GM23248 (cell line): ENCODE measurements at regions not wholly inside any gene's neighbourhood (a gene's known extent, or its start where the extent isn't known, plus 50 kb on each side); places are given as distances from the start of the nearest gene placed in this dataset.

Source experiments
- DNase-seq: peaks from one replicate; pipeline ENCODE4 v3.0.0-alpha.2; 2015
- H2AFZ ChIP-seq: fragments of 200-600 bp; sonication (generic); 2 replicates; pipeline ENCODE4 v1.6.1; 2016; ENCODE audit warnings: antibody characterized with exemption
- H3F3A ChIP-seq: fragments of 200-600 bp; sonication (generic); 2 replicates; pipeline ENCODE4 v1.6.1; 2016; ENCODE audit warnings: mild to moderate bottlenecking, antibody characterized with exemption, mixed run types; ENCODE audit not compliant: insufficient read depth
- H3K27ac ChIP-seq: fragments of 200-600 bp; sonication (generic); 2 replicates; pipeline ENCODE4 v1.5.1; 2016; ENCODE audit warnings: mild to moderate bottlenecking
- H3K27me3 ChIP-seq: fragments of 200-600 bp; sonication (generic); replicated peaks from 2 replicates; pipeline ENCODE4 v1.6.1; 2016; ENCODE audit warnings: mild to moderate bottlenecking; ENCODE audit not compliant: insufficient read depth
- H3K36me3 ChIP-seq: fragments of 200-600 bp; sonication (generic); 2 replicates; pipeline ENCODE4 v1.6.1; 2016; ENCODE audit warnings: low read depth, mild to moderate bottlenecking
- H3K4me1 ChIP-seq: fragments of 200-600 bp; sonication (generic); 2 replicates; pipeline ENCODE4 v1.6.1; 2016; ENCODE audit warnings: mild to moderate bottlenecking; ENCODE audit not compliant: insufficient read depth
- H3K4me2 ChIP-seq: fragments of 200-600 bp; sonication (generic); one replicate; pipeline ENCODE4 v1.6.1; 2016; ENCODE audit warnings: mild to moderate bottlenecking; ENCODE audit not compliant: unreplicated experiment
- H3K4me3 ChIP-seq: fragments of 200-600 bp; sonication (generic); 2 replicates; pipeline ENCODE4 v1.5.1; 2016; ENCODE audit warnings: mild to moderate bottlenecking
- H3K79me2 ChIP-seq: fragments of 200-600 bp; sonication (generic); 2 replicates; pipeline ENCODE4 v1.6.1; 2016; ENCODE audit warnings: mild to moderate bottlenecking; ENCODE audit not compliant: insufficient read depth
- H3K9ac ChIP-seq: fragments of 200-600 bp; sonication (generic); 2 replicates; pipeline ENCODE4 v1.6.1; 2016; ENCODE audit warnings: mild to moderate bottlenecking
- H3K9me2 ChIP-seq: fragments of 200-600 bp; sonication (generic); 2 replicates; pipeline ENCODE4 v1.6.1; 2016; ENCODE audit warnings: mixed run types, mild to moderate bottlenecking, moderate library complexity; ENCODE audit not compliant: insufficient read depth
- H3K9me3 ChIP-seq: fragments of 200-600 bp; sonication (generic); one replicate; pipeline ENCODE4 v1.6.1; 2017; ENCODE audit warnings: low read depth
- H4K20me1 ChIP-seq: fragments of 200-600 bp; sonication (generic); 2 replicates; pipeline ENCODE4 v1.6.0; 2016; ENCODE audit not compliant: insufficient read depth
- EZH2 ChIP-seq: fragments of 200-600 bp; sonication (generic); IDR thresholded peaks from 2 replicates; pipeline ENCODE4 v1.6.1; 2018; ENCODE audit warnings: antibody characterized with exemption, mild to moderate bottlenecking; ENCODE audit not compliant: insufficient read depth, poor library complexity, severe bottlenecking
- EZH2phosphoT487 ChIP-seq: fragments of 200-600 bp; sonication (generic); IDR thresholded peaks from 2 replicates; pipeline ENCODE4 v1.6.1; 2018; ENCODE audit warnings: antibody characterized with exemption, moderate library complexity, mild to moderate bottlenecking, low read depth; ENCODE audit not compliant: insufficient read depth
- WGBS, 2 experiments: methylation state at CpG; one replicate each; pipeline ENCODE4 v1.1.6; 2015 to 2017; ENCODE audit warnings: low lambda C conversion rate in 2 of 2, low coverage in 1 of 2; ENCODE audit errors: missing lambda C conversion rate in 2 of 2; 5-methylcytosine and 5-hydroxymethylcytosine counted together
- in situ Hi-C: fragments of 300-500 bp; cut with MboI; formaldehyde crosslinking; loops from 2 replicates; pipeline ENCODE4 v1.15.0; 2020

DNA sequence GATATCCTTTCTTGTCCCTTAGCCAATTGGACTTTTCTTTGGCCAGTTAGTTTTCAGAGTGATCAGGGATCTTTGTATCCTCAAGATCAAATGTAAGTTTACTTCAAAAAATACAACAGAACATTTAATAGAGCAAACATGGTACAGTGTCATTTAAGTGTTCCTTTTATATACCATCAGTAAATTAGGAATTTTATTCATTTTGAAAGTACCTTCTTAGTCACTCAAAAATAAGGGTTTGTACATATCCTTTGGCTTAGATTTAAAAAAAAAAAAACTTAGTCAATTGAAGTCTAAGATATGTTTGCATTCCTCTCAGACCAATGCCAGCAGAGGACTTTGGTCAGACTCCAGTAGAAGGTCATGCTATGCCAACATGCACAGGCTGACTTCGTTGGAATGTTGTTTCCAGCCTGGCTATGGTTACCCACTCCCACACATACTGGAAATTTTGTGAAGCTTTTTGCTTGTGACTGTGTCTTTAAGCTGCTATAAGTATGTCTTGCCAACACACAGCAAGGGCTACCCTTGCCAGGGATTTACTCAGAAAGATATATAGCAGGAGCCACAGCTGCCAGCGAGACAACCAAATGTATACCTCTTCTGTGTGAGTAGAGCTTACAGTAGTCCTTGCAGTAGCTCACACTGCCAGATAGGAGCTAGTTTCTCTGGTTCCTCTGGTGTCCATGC is 81.5 kb upstream of the LRIF1 start:
- Histone ChIP-seq H4K20me1 (no peaks in the 10 kb centered on the region), H3K9ac (no peak overlapping the region), H2AFZ (no peak overlapping the region), H3K4me1 (no peaks in the 10 kb centered on the region; the same call in 1 of the 2 replicates), H3K4me2 (peak overlapping the region; percentile 16), H3K9me3 (no peaks in the 10 kb centered on the region), H3K79me2 (no peaks in the 10 kb centered on the region), H3K27me3 (peaks cover 8% of the 10 kb centered on the region), H3K4me3 (no peak overlapping the region), H3K9me2 (no peaks in the 10 kb centered on the region), H3F3A (no peaks in the 10 kb centered on the region), H3K36me3 (no peaks in the 10 kb centered on the region), H3K27ac (no peak overlapping the region)
- DNase-seq, result peak; percentile 44
- TF ChIP-seq EZH2phosphoT487, result no peak
- TF ChIP-seq EZH2, result no peak
- 5 to 13% methylated on average over 2 of the region's 2 CpGs for WGBS, 2 experiments
- in situ Hi-C loops, result no loop called here

- TF ChIP-seq EZH2phosphoT487 (no peak), EZH2 (no peak)
- Histone ChIP-seq H3K4me2 (no peak overlapping the region), H3K4me3 (no peak overlapping the region), H2AFZ (no peak overlapping the region), H4K20me1 (no peaks in the 10 kb centered on the region), H3K9ac (no peak overlapping the region), H3K27me3 (no peaks in the 10 kb centered on the region), H3K9me3 (no peaks in the 10 kb centered on the region), H3K4me1 (no peaks in the 10 kb centered on the region), H3K36me3 (no peaks in the 10 kb centered on the region), H3K9me2 (no peaks in the 10 kb centered on the region), H3K27ac (no peak overlapping the region), H3K79me2 (no peaks in the 10 kb centered on the region), H3F3A (no peaks in the 10 kb centered on the region)
- DNase-seq, result peak; percentile 35
- 21% methylated on average over 9 of the region's 9 CpGs for WGBS, 2 experiments
- in situ Hi-C loops, result no loop called here
Measured at GRCh38 chr1:111032295-111032897, 68.7 kb upstream of the LRIF1 start.

GRCh38 chr1:111030590-111030989 is 66.9 kb upstream of the LRIF1 start:
- in situ Hi-C loops, result no loop called here
- Histone ChIP-seq H4K20me1 (no peaks in the 10 kb centered on the region), H3K4me1 (no peaks in the 10 kb centered on the region), H3K9me3 (no peaks in the 10 kb centered on the region), H3K27ac (no peak overlapping the region), H3K36me3 (no peaks in the 10 kb centered on the region), H2AFZ (no peak overlapping the region), H3K79me2 (no peaks in the 10 kb centered on the region), H3K9me2 (no peaks in the 10 kb centered on the region), H3K4me2 (no peak overlapping the region), H3K9ac (no peak overlapping the region), H3K4me3 (no peak overlapping the region), H3F3A (no peaks in the 10 kb centered on the region), H3K27me3 (no peaks in the 10 kb centered on the region)
- TF ChIP-seq EZH2phosphoT487 (no peak), EZH2 (no peak)
- peak; percentile 64 for DNase-seq
- WGBS, 2 experiments, result 13 to 20% methylated on average over 1 of the region's 1 CpG

GRCh38 chr1:111025109-111025508 is 61.4 kb upstream of the LRIF1 start:
- H3K9ac ChIP-seq, result no peak overlapping the region
- H3K36me3 ChIP-seq, result no peaks in the 10 kb centered on the region
- H2AFZ ChIP-seq, result no peak overlapping the region
- H3K79me2 ChIP-seq, result no peaks in the 10 kb centered on the region
- in situ Hi-C loops, result no loop called here
- H4K20me1 ChIP-seq, result no peaks in the 10 kb centered on the region
- H3F3A ChIP-seq, result no peaks in the 10 kb centered on the region
- peaks cover 11% of the 10 kb centered on the region; the same call in 1 of the 2 replicates for H3K27me3 ChIP-seq
- 36% methylated on average over 4 of the region's 4 CpGs for WGBS, 2 experiments
- no peak for DNase-seq
- no peaks in the 10 kb centered on the region for H3K9me3 ChIP-seq
- no peaks in the 10 kb centered on the region for H3K9me2 ChIP-seq
- H3K4me2 ChIP-seq, result no peak overlapping the region
- H3K27ac ChIP-seq, result no peak overlapping the region
- no peak overlapping the region for H3K4me3 ChIP-seq
- H3K4me1 ChIP-seq, result peaks cover 4% of the 10 kb centered on the region; the same call in 1 of the 2 replicates
- TF ChIP-seq EZH2phosphoT487 (no peak), EZH2 (no peak)
